ENCODE measurements at regions not wholly inside any gene's neighbourhood (a gene's known extent, or its start where the extent isn't known, plus 50 kb on each side); places are given as distances from the start of the nearest gene placed in this dataset.

- DNase-seq = no peak
These were observed 415.0 kb downstream of the ANXA1 start for GRCh38 chr9:73566627-73567026.

- no peak for DNase-seq
These were observed 421.6 kb downstream of the ANXA1 start for GRCh38 chr9:73573235-73573634.

- DNase-seq = no peak
These were observed 423.7 kb downstream of the ANXA1 start for GRCh38 chr9:73575101-73576060.

GRCh38 chr9:73577848-73578247 lies 426.2 kb downstream of the ANXA1 start:
- DNase-seq = no peak

- DNase-seq = no peak
These were observed 428.2 kb downstream of the ANXA1 start for GRCh38 chr9:73579823-73580222.

- DNase-seq = no peak
These were observed 431.9 kb downstream of the ANXA1 start for GRCh38 chr9:73583576-73583975.

GRCh38 chr9:73595036-73595545 lies 443.4 kb downstream of the ANXA1 start:
- no peak for DNase-seq

- no peak for DNase-seq
These were observed 444.7 kb downstream of the ANXA1 start for GRCh38 chr9:73596321-73596720.

- no peak for DNase-seq
These were observed 445.4 kb downstream of the ANXA1 start for GRCh38 chr9:73597039-73597438.

GRCh38 chr9:73597771-73598170 lies 446.1 kb downstream of the ANXA1 start:
- no peak for DNase-seq

- no peak for DNase-seq
These were observed 457.7 kb downstream of the ANXA1 start for GRCh38 chr9:73609381-73609780.

- DNase-seq = no peak
These were observed 459.4 kb downstream of the ANXA1 start for GRCh38 chr9:73611032-73611431.

- no peak for DNase-seq
These were observed 461.5 kb downstream of the ANXA1 start for GRCh38 chr9:73613092-73613701.

GRCh38 chr9:73615557-73615956 lies 463.9 kb downstream of the ANXA1 start:
- DNase-seq = no peak

GRCh38 chr9:73617586-73617985 lies 465.9 kb downstream of the ANXA1 start:
- no peak for DNase-seq

GRCh38 chr9:73640971-73641370 lies 489.3 kb downstream of the ANXA1 start:
- DNase-seq = no peak

GRCh38 chr9:73643379-73644013 lies 491.8 kb downstream of the ANXA1 start:
- no peak for DNase-seq

GRCh38 chr9:73647560-73647959 lies 495.9 kb downstream of the ANXA1 start:
- no peak for DNase-seq

- no peak for DNase-seq
These were observed 497.9 kb downstream of the ANXA1 start for GRCh38 chr9:73649552-73649951.

GRCh38 chr9:73655363-73655762 lies 503.7 kb downstream of the ANXA1 start:
- no peak for DNase-seq

- DNase-seq = no peak
These were observed 504.2 kb downstream of the ANXA1 start for GRCh38 chr9:73655831-73656230.

- no peak for DNase-seq
These were observed 513.6 kb downstream of the ANXA1 start for GRCh38 chr9:73665253-73665652.

- DNase-seq = no peak
These were observed 516.1 kb downstream of the ANXA1 start for GRCh38 chr9:73667749-73668148.

- DNase-seq = no peak
These were observed 529.2 kb downstream of the ANXA1 start for GRCh38 chr9:73680831-73681230.

Measured in right forelimb (tissue), 1 donor.